IPS-11a (cell line): ENCODE measurements at regions not wholly inside any gene's neighbourhood (a gene's known extent, or its start where the extent isn't known, plus 50 kb on each side); places are given as distances from the start of the nearest gene placed in this dataset.
"Not testable (repeated sequence)": the region's sequence is repeated elsewhere in the genome, so short reads cannot be mapped to it uniquely, and the experiment has no call there.

ENCODE experiments used
- H3K4me3 ChIP-seq: one replicate; pipeline ENCODE4 v1.5.1; 2013; ENCODE audit warnings: low read depth, low read length, control low read depth

DNA sequence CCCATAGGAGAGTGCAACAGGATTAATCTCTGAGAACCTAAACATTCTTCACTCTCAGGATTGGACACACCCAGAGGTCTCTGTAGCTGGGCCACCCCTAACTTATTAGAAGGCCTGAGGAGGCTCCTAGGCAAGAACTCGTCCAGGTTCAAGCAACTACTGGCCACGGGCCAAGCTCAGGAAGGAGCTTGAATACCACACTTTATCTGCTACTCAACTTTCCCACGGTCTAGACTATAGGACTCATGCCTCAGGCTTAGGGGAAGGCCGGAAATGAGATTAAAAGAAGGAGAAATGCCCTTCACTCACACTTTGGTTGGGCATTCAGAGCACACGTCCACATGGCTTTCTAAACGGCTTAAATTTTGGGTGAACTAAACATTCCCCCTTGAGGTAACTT, 142.8 kb upstream of the PHYHIPL start:
- H3K4me3 ChIP-seq: no peak overlapping the region

- H3K4me3 ChIP-seq: no peak overlapping the region
Observed at GRCh38 chr10:59036311-59037017, 140.0 kb upstream of the PHYHIPL start.

DNA sequence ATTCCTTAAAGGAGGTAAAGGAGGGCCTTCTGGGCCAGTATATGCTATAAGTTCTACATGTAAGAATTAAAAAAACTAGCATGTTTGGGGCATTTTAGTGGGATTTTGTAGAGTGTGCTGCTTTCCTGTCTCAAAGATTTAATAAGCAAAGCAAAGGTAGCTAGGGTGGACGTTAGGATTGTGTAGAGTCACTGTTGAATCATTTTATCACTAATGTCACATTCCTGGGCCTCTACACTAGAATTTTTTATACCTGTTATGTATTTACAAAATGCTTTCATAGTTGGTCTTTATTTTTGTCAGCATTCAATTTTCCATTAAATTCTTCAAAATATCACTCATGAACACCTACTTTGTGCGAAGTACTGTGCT, 139.4 kb upstream of the PHYHIPL start:
- H3K4me3 ChIP-seq: no peak overlapping the region

GRCh38 chr10:59037506-59037905, 138.9 kb upstream of the PHYHIPL start:
- H3K4me3 ChIP-seq: no peak overlapping the region

- H3K4me3 ChIP-seq: not testable (repeated sequence)
Observed at GRCh38 chr10:59043358-59043757, 133.1 kb upstream of the PHYHIPL start.

GRCh38 chr10:59047180-59047579, 129.3 kb upstream of the PHYHIPL start:
- H3K4me3 ChIP-seq: no peak overlapping the region

DNA sequence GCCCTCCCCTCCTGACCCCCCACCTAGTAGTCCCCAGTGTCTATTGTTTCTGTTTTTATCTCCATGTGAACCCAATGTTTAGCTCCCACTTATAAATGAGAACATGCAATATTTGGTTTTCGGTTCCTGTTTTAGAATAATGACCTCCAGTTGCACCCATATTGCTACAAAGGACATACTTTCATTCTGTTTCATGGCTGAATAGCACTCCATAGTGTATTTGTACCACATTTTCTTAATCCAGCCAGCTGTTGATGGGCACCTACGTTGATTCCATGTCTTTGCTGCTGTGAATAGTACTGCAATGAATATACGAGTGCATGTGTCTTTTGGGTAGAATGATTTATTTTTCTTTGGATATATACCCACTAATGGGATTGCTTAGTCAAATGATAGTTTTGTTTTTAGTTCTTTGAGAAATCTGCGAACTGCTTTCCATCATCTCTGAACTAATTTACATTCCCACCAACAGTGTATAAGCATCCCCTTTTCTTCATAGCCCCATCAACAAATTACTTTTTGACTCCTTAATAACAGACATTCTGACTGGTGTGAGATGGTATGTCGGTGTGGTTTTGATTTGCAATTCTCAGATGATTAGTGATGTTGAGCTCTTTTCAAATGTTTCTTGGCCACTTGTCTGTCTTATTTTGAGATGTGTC, 128.4 kb upstream of the PHYHIPL start:
- no peak overlapping the region for H3K4me3 ChIP-seq

GRCh38 chr10:59053502-59053901, 122.9 kb upstream of the PHYHIPL start:
- not testable (repeated sequence) for H3K4me3 ChIP-seq

DNA sequence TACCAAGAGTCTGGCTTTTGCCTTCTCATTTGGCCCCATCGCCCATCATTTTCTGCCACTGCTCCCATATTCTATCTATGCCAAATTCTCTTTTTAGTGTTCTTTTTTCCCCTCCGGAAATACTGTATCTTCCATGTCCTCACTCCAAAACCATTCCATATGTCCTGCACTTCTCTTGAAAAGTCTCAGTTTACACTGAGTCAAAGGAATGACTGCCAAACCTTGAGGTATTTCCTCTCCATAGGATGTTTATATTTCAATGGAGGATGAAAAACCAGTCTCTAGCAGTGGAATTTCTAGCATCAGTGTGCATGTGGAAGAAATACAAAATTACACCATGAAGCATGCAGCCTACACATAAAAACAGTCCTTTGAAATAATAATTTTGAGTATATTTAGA, 121.4 kb upstream of the PHYHIPL start:
- H3K4me3 ChIP-seq: no peak overlapping the region

DNA sequence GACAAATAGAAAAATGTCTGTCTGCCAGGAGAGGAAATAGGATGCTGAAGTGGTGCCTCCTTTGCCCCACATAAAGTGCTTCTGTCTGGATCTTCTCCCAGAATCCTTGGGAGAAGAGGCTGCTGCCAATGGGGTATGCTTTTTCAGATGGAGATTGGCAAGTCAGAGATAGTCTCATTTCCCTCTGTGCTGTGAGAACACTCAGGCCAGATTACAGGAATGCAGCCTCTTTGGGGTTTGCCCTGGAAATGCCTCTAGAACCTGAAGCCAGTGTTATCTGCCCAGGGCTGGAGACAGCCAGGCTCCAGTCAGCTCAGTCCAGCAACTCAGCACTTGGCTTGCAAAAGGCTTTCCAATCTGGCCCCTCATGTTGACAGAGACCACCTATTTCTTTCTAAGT, 119.1 kb upstream of the PHYHIPL start:
- H3K4me3 ChIP-seq: no peak overlapping the region

DNA sequence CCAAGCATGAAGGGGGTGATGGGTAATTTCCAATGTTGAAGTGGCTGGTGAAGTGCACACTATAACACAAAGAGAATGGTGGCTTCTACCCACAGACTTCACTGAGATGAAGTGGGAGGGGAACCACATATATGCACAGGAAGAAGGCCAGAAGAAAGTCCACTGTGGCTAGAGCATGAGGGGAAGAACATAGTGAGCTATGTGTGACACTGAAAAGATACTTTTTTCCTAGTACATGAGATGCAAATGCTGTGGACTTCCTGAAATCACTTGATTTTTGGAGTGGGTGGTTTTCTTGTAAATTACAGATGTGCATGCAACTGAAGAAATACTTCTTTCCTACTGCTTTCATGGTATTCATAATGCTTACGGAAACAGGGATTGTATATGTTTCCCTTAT, 115.6 kb upstream of the PHYHIPL start:
- H3K4me3 ChIP-seq: no peak overlapping the region

DNA sequence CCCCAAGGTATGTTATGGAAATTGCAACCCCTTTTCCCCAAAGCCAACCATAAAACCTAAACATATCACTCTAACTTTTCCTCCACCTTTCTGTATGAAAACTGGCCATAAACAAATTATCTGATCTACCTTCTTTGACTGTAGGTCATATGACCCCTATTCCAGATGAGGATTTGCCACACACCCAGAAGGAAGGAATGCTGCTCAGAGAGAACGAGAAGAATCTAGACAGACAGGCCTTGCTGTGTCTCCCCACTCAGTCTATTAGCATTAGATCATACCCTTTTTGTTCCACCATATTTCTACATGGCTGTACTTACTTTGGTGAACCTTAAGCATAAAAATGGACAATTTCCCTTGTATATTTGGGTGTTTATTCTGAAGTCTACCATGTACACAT, 113.0 kb upstream of the PHYHIPL start:
- H3K4me3 ChIP-seq: no peak overlapping the region

DNA sequence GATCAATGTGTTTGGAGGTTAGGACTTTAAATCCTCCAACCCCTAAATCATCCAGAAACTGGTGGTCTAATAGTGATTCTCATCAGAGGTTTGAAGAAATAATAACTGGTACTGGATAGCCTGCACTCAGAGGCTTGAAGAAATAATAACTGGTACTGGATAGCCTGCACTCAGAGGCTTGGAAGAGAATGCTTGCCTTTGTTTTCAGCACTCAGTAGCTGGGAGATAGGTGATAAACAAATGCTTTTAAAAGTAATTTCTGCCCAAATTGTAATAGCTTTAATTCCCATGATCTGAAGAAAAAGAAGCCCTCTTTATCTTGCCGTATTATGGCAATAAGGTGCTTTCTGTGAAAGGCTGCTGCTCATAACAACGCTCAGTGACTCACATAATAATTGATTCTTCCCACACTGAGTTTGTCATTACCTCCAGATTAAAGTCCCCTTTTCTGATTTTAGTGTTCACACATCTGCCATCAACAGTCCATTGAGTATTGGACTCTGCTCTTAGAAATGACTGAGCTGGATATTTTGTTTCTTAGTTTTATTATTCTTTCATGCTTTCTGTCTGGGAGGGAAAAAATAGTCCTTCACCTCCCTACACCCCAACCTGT, 112.3 kb upstream of the PHYHIPL start:
- H3K4me3 ChIP-seq: no peak overlapping the region

DNA sequence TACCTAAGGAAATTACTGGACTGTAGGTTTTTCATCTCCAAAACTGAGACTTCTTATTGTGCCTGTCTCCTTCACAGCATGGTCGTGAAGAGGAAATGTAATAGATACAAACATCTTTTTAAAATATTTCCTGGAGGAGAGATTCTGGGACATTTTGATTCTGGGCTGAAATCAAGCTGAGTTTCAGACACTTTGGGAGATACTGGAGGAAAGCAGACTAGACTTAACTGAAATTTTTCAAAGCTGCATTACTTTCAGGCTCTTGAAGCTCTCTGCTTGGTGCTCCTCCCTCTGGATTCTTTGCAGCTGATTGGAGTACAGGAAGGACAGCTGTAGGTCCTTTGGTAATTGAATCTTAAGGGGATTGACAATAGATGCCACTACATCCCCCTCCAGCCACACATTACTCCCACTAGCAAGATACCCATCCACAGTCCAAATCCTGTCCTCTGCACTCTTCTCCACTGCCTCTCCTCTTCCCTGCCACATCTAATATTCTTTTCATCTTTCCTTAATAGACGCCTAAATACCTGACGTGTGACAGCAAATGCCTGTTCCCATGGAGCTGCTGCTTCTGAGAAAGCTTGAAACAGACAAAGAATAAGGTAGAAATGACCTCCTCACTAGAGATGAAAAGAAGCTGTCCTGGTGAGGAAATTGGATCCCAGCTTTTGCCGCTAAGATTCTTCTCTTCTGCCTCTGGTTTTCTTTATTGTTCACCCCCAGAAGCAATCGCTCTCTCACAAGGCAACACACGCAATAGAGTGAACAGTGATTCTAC, 111.5 kb upstream of the PHYHIPL start:
- no peak overlapping the region for H3K4me3 ChIP-seq

DNA sequence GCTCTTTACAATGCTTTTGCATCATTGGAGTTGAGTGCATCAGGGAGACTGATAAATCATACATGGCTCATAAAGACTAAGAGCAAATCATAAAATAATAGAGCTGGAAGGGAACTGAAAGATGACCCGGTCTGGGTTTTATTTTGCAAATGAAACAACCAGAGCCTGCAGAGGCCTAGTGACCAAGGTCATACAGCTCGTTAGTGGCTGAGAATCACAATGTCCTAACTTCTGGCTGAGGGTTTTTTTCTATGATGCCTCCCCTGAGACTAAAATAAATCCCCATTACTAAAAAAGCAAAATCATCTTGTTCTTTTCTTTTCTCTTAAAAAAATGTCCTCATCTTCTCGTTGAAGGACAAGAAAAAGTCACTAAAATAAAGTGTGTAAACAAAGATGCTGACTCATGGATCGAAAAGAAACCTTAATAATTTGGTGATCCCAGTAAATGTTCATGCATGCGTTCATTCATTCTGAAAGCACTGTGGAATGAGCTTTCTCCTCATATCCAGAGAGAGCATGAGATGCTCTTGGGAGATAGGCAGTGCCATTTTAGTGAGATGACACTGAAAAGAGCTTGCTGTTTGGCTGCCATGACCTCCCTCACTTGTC, 107.8 kb upstream of the PHYHIPL start:
- H3K4me3 ChIP-seq: no peak overlapping the region

DNA sequence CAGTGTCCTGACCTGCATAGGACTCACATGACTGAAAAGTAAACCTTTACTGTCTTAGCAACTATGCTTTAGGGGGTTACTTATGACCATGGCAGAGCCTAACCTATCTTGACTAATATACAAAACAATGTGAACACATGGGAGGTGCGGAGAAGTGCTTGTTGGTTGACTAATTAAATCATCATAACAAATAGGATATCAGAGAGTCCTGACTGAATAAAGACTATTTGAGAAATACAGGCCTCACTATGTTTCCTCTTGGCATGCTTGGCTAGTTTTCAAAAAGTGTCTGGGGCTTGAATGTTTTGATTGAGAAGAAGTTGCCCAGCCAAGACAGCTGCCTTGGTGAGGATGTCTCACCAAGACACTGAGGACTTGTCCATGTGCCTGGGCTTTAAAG, 104.4 kb upstream of the PHYHIPL start:
- H3K4me3 ChIP-seq: no peak overlapping the region

GRCh38 chr10:59073456-59074053, 102.9 kb upstream of the PHYHIPL start:
- no peak overlapping the region for H3K4me3 ChIP-seq

DNA sequence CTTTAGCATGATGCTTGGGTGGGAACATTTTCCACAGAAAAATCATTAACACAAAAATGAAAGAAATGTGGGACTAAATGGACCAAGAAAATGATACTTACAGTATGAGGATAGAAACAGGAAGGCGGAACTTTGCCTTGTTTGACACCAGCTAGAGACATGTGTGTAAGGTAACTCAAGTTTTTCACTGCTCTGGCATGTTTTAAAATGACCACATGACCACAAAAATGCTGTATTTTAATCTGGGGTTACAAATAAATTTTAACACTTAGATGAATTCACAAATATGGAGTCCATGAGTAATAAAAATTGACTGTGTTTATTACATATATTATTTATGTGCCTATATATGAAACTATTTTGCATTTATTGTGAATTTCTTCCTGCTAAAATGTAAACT, 100.9 kb upstream of the PHYHIPL start:
- no peak overlapping the region for H3K4me3 ChIP-seq

DNA sequence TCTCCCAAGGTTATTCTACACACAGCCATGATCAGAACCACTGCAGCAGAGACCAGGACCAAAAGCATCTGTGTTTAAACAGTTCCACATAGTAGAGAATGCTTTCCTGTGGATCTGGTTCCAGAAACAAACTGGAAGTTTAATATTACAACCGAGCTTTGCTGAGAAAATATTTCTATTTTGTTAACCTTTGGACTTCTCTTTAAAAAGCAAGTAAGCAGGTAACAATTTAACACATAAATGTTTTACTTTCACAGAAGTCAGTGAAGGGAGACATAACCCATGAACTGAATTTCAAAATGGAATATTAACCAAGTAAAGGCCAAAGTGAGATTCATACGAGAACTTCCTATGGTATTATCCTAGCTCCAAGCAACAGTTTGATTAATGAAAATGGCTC, 98.6 kb upstream of the PHYHIPL start:
- H3K4me3 ChIP-seq: no peak overlapping the region

DNA sequence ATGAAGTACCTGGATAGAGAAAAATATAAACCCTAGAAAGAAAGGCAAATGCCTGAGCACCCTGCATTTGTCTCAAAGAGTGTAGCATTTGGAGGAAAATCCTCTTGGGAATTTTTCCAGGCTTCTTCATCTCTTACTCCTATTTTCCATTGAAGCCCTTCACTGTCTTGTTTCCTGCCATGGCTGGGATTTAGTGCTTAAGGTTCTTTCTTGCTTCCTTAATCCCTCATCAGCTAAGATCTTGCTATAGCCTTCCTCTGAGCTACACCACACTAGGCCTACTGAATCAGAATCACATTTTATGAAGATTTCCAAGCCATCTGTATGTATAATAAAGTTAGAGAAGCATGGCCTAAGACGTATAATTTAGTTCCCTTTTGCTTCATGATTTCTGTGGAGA, 97.5 kb upstream of the PHYHIPL start:
- no peak overlapping the region for H3K4me3 ChIP-seq
